ENCODE measurements at regions not wholly inside any gene's neighbourhood (a gene's known extent, or its start where the extent isn't known, plus 50 kb on each side); places are given as distances from the start of the nearest gene placed in this dataset.

- in situ Hi-C loops (cut with MboI; ENCODE audit: low pct_unique_long_range_greater_than_20kb, low sequenced_read_pairs, unreplicated experiment): no loop called here
- DNase-seq (ENCODE audit: low spot score): peak; percentile 15
- no peak for TF ChIP-seq CTCF (IDR thresholded peaks at IDR 0.05; ENCODE audit: extremely low read depth, insufficient read depth, missing control alignments)
Measured at GRCh38 chr18:22604390-22604985, 186.8 kb upstream of the CTAGE1 start.

- in situ Hi-C loops (cut with MboI; ENCODE audit: low pct_unique_long_range_greater_than_20kb, low sequenced_read_pairs, unreplicated experiment): no loop called here
- no peak for TF ChIP-seq CTCF (IDR thresholded peaks at IDR 0.05; ENCODE audit: extremely low read depth, insufficient read depth, missing control alignments)
- no peak for DNase-seq (ENCODE audit: low spot score)
Measured at GRCh38 chr18:22604986-22605421, 187.3 kb upstream of the CTAGE1 start.

GRCh38 chr18:22605736-22606135 is 188.0 kb upstream of the CTAGE1 start:
- TF ChIP-seq CTCF (IDR thresholded peaks at IDR 0.05; ENCODE audit: extremely low read depth, insufficient read depth, missing control alignments): no peak
- no peak for DNase-seq (ENCODE audit: low spot score)
- in situ Hi-C loops (cut with MboI; ENCODE audit: low pct_unique_long_range_greater_than_20kb, low sequenced_read_pairs, unreplicated experiment): no loop called here

- DNase-seq (ENCODE audit: low spot score): no peak
- in situ Hi-C loops (cut with MboI; ENCODE audit: low pct_unique_long_range_greater_than_20kb, low sequenced_read_pairs, unreplicated experiment): no loop called here
- TF ChIP-seq CTCF (IDR thresholded peaks at IDR 0.05; ENCODE audit: extremely low read depth, insufficient read depth, missing control alignments): no peak
Measured at GRCh38 chr18:22606563-22607283, 189.0 kb upstream of the CTAGE1 start.

DNA sequence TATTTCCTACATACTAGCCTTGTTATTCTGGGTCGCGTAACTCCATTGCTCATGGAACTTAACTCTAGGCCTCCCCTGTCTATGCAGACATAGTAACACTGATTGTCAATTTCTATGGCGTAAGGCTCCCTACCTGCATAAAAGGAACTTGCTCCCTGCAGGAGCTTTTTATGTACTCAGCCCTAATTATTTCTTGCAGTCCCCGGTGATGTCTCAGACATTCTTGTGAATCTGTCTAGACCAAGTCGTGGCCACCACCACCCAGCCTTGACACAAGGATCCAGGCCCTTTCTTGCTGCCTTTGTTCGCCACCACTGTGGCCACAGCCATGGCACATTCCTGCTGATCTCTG is 189.5 kb upstream of the CTAGE1 start:
- DNase-seq (ENCODE audit: low spot score): no peak
- no peak for TF ChIP-seq CTCF (IDR thresholded peaks at IDR 0.05; ENCODE audit: extremely low read depth, insufficient read depth, missing control alignments)
- in situ Hi-C loops (cut with MboI; ENCODE audit: low pct_unique_long_range_greater_than_20kb, low sequenced_read_pairs, unreplicated experiment): no loop called here

- no peak for TF ChIP-seq CTCF (IDR thresholded peaks at IDR 0.05; ENCODE audit: extremely low read depth, insufficient read depth, missing control alignments)
- in situ Hi-C loops (cut with MboI; ENCODE audit: low pct_unique_long_range_greater_than_20kb, low sequenced_read_pairs, unreplicated experiment): no loop called here
- DNase-seq (ENCODE audit: low spot score): no peak
Measured at GRCh38 chr18:22608847-22609246, 191.1 kb upstream of the CTAGE1 start.
